ENCODE measurements at regions not wholly inside any gene's neighbourhood (a gene's known extent, or its start where the extent isn't known, plus 50 kb on each side); places are given as distances from the start of the nearest gene placed in this dataset.
"Not testable (repeated sequence)": the region's sequence is repeated elsewhere in the genome, so short reads cannot be mapped to it uniquely, and the experiment has no call there.

DNA sequence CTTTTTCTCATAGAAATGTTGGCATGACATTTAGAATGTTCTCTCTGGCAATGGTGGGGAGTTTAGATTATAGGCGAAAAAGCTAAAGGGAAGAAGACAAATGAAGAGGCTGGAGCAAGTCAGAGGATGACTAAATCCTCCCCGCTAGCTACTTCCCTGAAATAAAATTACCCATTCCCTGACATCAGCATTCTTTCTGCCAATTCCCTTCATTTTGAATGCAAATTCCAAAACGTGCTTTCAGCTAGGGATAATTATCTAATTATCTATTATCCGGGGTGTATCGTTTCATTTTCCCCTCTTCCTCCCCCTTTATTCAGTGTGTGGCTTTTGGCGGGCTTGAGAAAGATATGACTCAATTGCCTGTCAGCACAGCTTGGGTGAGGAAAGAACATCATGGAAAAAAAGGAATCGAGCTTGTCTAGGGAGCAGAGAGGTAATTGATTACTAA is 672.3 kb downstream of the TNS3 start:
- Mint-ChIP-seq H3K4me3 (peak overlapping the region; percentile 82), H3K36me3 (ENCODE audit: low read depth) (no peaks in the 10 kb centered on the region), H3K27ac (peak overlapping the region; percentile 87), H3K27me3 (ENCODE audit: insufficient read depth) (no peaks in the 10 kb centered on the region), H3K9me3 (no peaks in the 10 kb centered on the region), H3K4me1 (ENCODE audit: low read depth) (peaks cover 38% of the 10 kb centered on the region)
- TF ChIP-seq, protein P1, sequence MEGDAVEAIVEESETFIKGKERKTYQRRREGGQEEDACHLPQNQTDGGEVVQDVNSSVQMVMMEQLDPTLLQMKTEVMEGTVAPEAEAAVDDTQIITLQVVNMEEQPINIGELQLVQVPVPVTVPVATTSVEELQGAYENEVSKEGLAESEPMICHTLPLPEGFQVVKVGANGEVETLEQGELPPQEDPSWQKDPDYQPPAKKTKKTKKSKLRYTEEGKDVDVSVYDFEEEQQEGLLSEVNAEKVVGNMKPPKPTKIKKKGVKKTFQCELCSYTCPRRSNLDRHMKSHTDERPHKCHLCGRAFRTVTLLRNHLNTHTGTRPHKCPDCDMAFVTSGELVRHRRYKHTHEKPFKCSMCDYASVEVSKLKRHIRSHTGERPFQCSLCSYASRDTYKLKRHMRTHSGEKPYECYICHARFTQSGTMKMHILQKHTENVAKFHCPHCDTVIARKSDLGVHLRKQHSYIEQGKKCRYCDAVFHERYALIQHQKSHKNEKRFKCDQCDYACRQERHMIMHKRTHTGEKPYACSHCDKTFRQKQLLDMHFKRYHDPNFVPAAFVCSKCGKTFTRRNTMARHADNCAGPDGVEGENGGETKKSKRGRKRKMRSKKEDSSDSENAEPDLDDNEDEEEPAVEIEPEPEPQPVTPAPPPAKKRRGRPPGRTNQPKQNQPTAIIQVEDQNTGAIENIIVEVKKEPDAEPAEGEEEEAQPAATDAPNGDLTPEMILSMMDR (IDR thresholded peaks at IDR 0.05) = no peak
- DNase-seq = peak; percentile 80

DNA sequence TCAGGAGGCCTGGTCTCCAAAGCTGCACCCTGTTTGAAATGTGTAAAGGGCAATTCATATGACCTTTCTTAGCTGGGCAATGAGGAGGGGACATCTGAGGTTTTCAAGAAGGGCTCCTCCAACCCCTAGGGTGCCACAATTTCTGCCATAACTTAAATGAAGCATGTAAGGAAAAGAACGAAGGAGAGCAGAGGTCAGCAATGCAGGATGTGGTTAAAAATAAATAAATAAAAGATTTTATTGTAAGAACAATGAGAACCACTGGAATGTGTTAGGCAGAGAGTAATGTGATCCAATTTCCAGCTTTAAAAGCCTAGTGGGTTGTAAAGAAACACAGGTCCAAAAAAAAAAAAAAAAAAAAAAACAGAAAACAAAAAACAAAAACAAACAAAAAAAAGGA is 673.1 kb downstream of the TNS3 start:
- TF ChIP-seq, protein P1 (IDR thresholded peaks at IDR 0.05) = no peak
- DNase-seq = peak; percentile 81
- Mint-ChIP-seq H3K27me3 (ENCODE audit: insufficient read depth) (no peaks in the 10 kb centered on the region), H3K4me1 (ENCODE audit: low read depth) (peaks cover 38% of the 10 kb centered on the region), H3K4me3 (peak overlapping the region; percentile 82), H3K9me3 (no peaks in the 10 kb centered on the region), H3K27ac (peak overlapping the region; percentile 87), H3K36me3 (ENCODE audit: low read depth) (no peaks in the 10 kb centered on the region)

DNA sequence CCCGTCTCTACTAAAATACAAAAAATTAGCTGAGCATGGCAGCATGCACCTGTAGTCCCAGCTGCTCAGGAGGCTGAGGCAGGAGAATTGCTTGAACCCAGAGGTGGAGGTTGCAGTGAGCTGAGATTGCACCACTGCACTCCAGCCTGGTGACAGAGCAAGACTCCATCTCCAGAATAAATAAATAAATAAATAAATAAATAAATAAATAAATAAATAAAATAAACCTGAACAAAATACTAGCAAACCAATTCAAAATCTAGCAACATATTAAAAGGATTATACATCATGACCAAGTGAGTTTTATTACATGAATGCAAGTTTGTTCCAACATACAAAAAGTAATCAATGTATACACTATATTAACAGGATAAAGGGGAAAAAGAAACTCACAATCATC is 677.4 kb downstream of the TNS3 start:
- H3K27me3 Mint-ChIP-seq (ENCODE audit: insufficient read depth); H3K4me3 Mint-ChIP-seq; H3K27ac Mint-ChIP-seq; H3K9me3 Mint-ChIP-seq; H3K36me3 Mint-ChIP-seq (ENCODE audit: low read depth); DNase-seq: not testable (repeated sequence)
- peaks cover 32% of the 10 kb centered on the region for H3K4me1 Mint-ChIP-seq (ENCODE audit: low read depth)

DNA sequence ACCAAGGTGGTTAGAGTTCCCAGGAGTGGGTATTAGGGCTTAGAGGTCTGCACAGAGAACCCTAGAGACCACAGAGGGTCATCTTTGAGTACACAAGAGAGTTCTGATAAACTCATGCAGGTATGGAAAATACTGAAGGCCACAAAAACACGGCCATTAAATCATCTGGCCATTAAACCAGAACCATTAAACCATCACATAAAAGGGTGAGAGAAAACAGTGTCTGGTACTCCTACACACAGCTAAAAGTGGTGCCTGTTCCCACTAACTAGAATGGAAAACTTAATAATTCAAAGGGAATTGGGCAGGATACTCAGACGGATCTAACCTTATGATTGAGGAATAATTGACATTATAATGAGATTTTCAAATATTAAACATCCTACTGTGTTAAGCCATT is 679.4 kb downstream of the TNS3 start:
- Mint-ChIP-seq H3K4me3 (no peak overlapping the region), H3K9me3 (no peaks in the 10 kb centered on the region), H3K27me3 (ENCODE audit: insufficient read depth) (no peaks in the 10 kb centered on the region), H3K36me3 (ENCODE audit: low read depth) (no peaks in the 10 kb centered on the region), H3K27ac (no peak overlapping the region), H3K4me1 (ENCODE audit: low read depth) (peaks cover 11% of the 10 kb centered on the region)
- no peak for DNase-seq
- TF ChIP-seq, protein P1 (IDR thresholded peaks at IDR 0.05) = no peak

DNA sequence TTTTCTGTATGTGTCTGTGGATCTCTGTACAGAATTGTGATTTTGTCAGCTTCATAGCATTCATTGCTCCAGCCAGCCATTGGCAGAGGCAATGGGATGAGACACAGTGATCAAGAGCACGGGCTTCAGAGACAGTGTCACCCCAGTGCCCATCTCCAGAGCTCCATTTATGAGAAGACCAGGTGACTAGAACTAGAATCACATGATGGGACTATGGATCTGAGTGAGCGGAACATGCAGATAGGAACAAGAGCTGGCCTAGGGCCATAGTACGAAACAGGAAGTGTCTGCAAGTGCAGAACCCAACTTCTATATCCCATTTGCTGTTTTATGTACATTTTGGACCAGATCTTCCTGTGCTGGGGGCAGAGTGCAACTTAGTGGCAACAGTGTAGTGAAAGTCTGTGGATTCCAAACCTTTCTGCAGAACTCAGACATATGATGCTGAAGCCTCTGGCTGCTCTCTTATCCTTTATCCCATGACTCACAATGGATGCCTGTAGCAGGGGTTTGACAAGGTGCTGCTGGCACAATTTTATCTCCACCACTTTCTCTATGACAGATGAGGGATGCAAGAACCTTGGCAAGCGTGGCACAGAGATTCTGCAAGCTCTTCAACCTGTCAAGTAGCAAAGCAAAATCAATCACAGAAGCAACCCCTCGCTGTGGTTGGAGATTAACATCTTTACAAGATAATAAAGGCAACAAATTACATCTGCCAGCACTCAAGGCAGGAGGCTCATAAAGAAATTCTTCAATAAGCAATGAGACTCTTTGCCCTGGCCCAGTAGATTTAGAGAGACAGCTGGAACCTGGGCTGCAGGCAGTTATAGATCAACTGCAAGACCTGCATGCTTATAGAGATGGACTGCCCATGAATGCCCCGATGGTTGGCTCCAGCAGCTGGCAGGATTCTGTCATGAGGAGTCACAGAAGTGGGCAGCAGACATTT is 681.3 kb downstream of the TNS3 start:
- no peak overlapping the region for H3K4me3 Mint-ChIP-seq
- DNase-seq = peak; percentile 2
- no peaks in the 10 kb centered on the region for H3K27me3 Mint-ChIP-seq (ENCODE audit: insufficient read depth)
- H3K4me1 Mint-ChIP-seq (ENCODE audit: low read depth) = peaks cover 10% of the 10 kb centered on the region
- no peak overlapping the region for H3K27ac Mint-ChIP-seq
- TF ChIP-seq, protein P1 (IDR thresholded peaks at IDR 0.05) = no peak
- no peaks in the 10 kb centered on the region for H3K36me3 Mint-ChIP-seq (ENCODE audit: low read depth)
- H3K9me3 Mint-ChIP-seq = no peaks in the 10 kb centered on the region

DNA sequence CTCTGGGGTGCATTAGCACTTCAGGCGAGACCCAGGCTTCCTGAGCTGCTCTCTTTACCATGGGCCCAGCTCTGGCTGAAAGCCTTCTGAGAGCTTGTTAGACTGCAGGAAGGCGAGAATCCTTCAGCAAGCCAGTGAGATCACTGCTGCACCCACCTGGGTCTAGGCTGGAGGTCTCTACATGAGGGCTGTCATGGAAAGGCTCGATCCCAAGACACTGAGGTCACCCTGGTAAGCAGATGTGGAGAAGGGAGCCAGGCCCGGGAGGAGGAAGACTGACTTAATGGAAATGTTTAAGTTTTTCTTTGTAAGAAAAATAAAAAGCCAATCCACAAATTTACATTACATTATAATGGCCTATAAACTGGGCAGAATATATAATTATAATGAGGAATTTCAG is 684.5 kb downstream of the TNS3 start:
- H3K36me3 Mint-ChIP-seq (ENCODE audit: low read depth) = no peaks in the 10 kb centered on the region
- no peak overlapping the region for H3K27ac Mint-ChIP-seq
- H3K27me3 Mint-ChIP-seq (ENCODE audit: insufficient read depth) = no peaks in the 10 kb centered on the region
- H3K4me1 Mint-ChIP-seq (ENCODE audit: low read depth) = peaks cover 10% of the 10 kb centered on the region
- H3K9me3 Mint-ChIP-seq = no peaks in the 10 kb centered on the region
- DNase-seq = no peak
- TF ChIP-seq, protein P1 (IDR thresholded peaks at IDR 0.05) = no peak
- no peak overlapping the region for H3K4me3 Mint-ChIP-seq
